ENCODE measurements at regions not wholly inside any gene's neighbourhood (a gene's known extent, or its start where the extent isn't known, plus 50 kb on each side); places are given as distances from the start of the nearest gene placed in this dataset.

DNA sequence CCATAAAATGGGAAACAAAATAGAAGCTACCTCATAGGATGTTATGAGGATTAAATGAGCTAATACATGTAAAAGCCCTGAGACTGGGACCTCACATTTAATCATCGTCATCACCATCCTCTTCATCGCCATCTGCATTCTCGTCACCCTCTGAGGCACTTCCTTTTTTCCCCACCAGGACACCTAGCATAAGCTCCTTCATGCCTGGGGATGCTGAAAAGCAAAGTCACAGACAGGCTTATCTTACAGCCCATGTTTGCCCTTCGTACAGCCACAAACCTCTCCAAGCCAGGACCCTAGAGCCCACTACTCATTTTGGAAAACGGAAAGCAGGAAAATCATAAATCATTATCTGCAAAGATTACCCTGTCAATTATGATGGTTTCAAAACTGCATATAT lies 249.6 kb downstream of the GPAM start:
- ChIA-PET CTCF (no interaction called here), POLR2A (ENCODE audit: unreplicated experiment) (no interaction called here)
- H4K20me1 ChIP-seq (ENCODE audit: insufficient read depth): no peaks in the 10 kb centered on the region
- H3K27me3 ChIP-seq (ENCODE audit: insufficient read depth, low read depth): no peaks in the 10 kb centered on the region
- DNase-seq: no peak
- no peaks in the 10 kb centered on the region for H3K36me3 ChIP-seq (ENCODE audit: low read depth)
- H3K9me3 ChIP-seq (ENCODE audit: insufficient read depth, low read depth): no peaks in the 10 kb centered on the region
- no peaks in the 10 kb centered on the region for H3F3A ChIP-seq (ENCODE audit: insufficient read depth, low read depth)
- intact Hi-C loops (cut with micrococcal nuclease; ENCODE audit: unreplicated experiment): no loop called here
- no peak overlapping the region for H2AFZ ChIP-seq
- H3K4me3 ChIP-seq: no peak overlapping the region
- H3K9me2 ChIP-seq (ENCODE audit: insufficient read depth): no peaks in the 10 kb centered on the region
- TF ChIP-seq, protein P1, sequence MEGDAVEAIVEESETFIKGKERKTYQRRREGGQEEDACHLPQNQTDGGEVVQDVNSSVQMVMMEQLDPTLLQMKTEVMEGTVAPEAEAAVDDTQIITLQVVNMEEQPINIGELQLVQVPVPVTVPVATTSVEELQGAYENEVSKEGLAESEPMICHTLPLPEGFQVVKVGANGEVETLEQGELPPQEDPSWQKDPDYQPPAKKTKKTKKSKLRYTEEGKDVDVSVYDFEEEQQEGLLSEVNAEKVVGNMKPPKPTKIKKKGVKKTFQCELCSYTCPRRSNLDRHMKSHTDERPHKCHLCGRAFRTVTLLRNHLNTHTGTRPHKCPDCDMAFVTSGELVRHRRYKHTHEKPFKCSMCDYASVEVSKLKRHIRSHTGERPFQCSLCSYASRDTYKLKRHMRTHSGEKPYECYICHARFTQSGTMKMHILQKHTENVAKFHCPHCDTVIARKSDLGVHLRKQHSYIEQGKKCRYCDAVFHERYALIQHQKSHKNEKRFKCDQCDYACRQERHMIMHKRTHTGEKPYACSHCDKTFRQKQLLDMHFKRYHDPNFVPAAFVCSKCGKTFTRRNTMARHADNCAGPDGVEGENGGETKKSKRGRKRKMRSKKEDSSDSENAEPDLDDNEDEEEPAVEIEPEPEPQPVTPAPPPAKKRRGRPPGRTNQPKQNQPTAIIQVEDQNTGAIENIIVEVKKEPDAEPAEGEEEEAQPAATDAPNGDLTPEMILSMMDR (conservative IDR thresholded peaks at IDR 0.05): no peak
- TF ChIP-seq EZH2 (IDR thresholded peaks at IDR 0.05; ENCODE audit: low read depth): no peak
- H3K4me2 ChIP-seq: no peak overlapping the region
- H3K79me2 ChIP-seq (ENCODE audit: low read depth): no peaks in the 10 kb centered on the region
- BruUV-seq (replicated peaks): no TSS peak
- no peak overlapping the region for H3K27ac ChIP-seq
- H3K4me1 ChIP-seq (replicated peaks; ENCODE audit: insufficient read depth): no peaks in the 10 kb centered on the region

DNA sequence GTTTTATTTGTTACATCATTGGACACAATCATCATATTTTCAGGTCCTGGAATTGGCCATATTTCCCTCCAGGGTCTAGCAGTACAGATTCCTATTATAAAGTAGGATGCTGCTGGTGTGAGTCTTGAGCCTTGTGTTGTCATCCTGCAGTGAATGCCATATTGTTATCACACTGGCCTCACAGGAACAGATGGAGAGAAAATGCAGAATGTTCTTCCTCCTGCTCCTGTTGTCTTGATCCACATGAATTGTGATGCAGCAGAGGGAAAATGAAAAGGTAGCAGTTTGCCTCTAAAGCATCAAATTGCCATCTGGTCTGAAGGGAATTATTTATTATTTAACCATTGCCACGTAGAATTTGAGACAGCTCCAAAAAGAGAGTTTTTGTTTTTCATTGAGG lies 248.6 kb downstream of the GPAM start:
- Histone ChIP-seq H3K4me3 (no peak overlapping the region), H3K27ac (no peak overlapping the region), H3K4me2 (no peak overlapping the region), H3K9me3 (ENCODE audit: insufficient read depth, low read depth) (no peaks in the 10 kb centered on the region), H3F3A (ENCODE audit: insufficient read depth, low read depth) (no peaks in the 10 kb centered on the region), H3K36me3 (ENCODE audit: low read depth) (no peaks in the 10 kb centered on the region), H3K79me2 (ENCODE audit: low read depth) (no peaks in the 10 kb centered on the region), H2AFZ (no peak overlapping the region), H3K27me3 (ENCODE audit: insufficient read depth, low read depth) (no peaks in the 10 kb centered on the region), H4K20me1 (ENCODE audit: insufficient read depth) (no peaks in the 10 kb centered on the region), H3K4me1 (replicated peaks; ENCODE audit: insufficient read depth) (no peaks in the 10 kb centered on the region), H3K9me2 (ENCODE audit: insufficient read depth) (no peaks in the 10 kb centered on the region)
- intact Hi-C loops (cut with micrococcal nuclease; ENCODE audit: unreplicated experiment): no loop called here
- POLR2A ChIA-PET (ENCODE audit: unreplicated experiment): no interaction called here
- no TSS peak for BruUV-seq (replicated peaks)
- CTCF ChIA-PET: no interaction called here
- TF ChIP-seq, protein P1 (conservative IDR thresholded peaks at IDR 0.05): no peak
- no peak for TF ChIP-seq EZH2 (IDR thresholded peaks at IDR 0.05; ENCODE audit: low read depth)
- DNase-seq: no peak

DNA sequence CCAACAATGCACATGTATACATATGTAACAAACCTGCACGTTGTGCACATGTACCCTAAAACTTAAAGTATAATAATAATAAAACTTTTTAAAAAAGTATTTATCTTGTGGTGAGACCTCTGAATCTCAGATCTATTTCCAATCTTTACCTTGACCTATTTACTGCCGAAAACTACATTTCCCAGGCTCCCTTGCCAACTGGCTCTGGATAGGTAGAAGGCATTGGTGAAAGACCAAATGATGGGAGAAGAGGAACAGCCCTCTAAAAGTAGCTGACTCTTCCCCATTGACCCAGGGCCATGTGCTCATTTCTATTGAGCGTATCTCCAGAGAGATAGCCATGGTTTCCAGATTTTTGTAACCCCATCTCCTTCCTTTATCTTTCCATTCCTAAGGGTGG lies 247.4 kb downstream of the GPAM start:
- Histone ChIP-seq H3K36me3 (ENCODE audit: low read depth) (no peaks in the 10 kb centered on the region), H3K27me3 (ENCODE audit: insufficient read depth, low read depth) (no peaks in the 10 kb centered on the region), H3K9me2 (ENCODE audit: insufficient read depth) (no peaks in the 10 kb centered on the region), H3K4me1 (replicated peaks; ENCODE audit: insufficient read depth) (no peaks in the 10 kb centered on the region), H3K79me2 (ENCODE audit: low read depth) (no peaks in the 10 kb centered on the region), H3F3A (ENCODE audit: insufficient read depth, low read depth) (no peaks in the 10 kb centered on the region), H4K20me1 (ENCODE audit: insufficient read depth) (no peaks in the 10 kb centered on the region), H3K27ac (no peak overlapping the region), H3K4me3 (no peak overlapping the region), H3K4me2 (no peak overlapping the region), H2AFZ (no peak overlapping the region), H3K9me3 (ENCODE audit: insufficient read depth, low read depth) (no peaks in the 10 kb centered on the region)
- TF ChIP-seq EZH2 (IDR thresholded peaks at IDR 0.05; ENCODE audit: low read depth): no peak
- TF ChIP-seq, protein P1 (conservative IDR thresholded peaks at IDR 0.05): no peak
- no peak for DNase-seq
- ChIA-PET POLR2A (ENCODE audit: unreplicated experiment) (no interaction called here), CTCF (no interaction called here)
- intact Hi-C loops (cut with micrococcal nuclease; ENCODE audit: unreplicated experiment): no loop called here
- BruUV-seq (replicated peaks): no TSS peak
